ENCODE measurements at regions not wholly inside any gene's neighbourhood (a gene's known extent, or its start where the extent isn't known, plus 50 kb on each side); places are given as distances from the start of the nearest gene placed in this dataset.

DNA sequence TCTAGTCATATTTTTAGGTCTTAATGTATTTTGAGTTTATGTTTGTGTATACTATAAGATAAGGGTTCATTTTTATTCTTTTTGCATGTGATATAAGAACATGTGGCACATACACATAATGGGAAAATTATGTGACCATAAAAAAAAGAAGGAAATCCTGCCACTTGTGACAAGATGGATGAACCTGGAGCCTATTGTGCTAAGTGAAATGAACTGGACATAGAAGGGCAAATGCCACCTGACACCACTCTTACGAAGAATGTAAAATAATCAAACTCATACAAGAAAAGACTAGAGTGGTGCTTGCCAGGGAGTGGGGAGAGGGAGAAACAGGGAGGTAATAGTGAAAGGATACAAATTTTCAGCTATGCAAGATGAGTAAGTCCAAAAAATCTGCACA, 126.1 kb downstream of the PLEKHG1 start:
- H3K4me2 ChIP-seq (ENCODE audit: low read depth, low read length): no peak overlapping the region
- no peaks in the 10 kb centered on the region for H3K27me3 ChIP-seq (ENCODE audit: control insufficient read depth in 1 of 2, insufficient read depth in 2 of 2, low read length in 2 of 2)
- no peak for DNase-seq (ENCODE audit: low spot score)
- H3K4me3 ChIP-seq (replicated peaks in 1 of 3; ENCODE audit: insufficient read depth in 1 of 3, low read depth in 2 of 3, low read length in 3 of 3): no peak overlapping the region
- in situ Hi-C loops (cut with HindIII; ENCODE audit: extremely low pct_ligation_motif_present, low pct_unique_long_range_greater_than_20kb): no loop called here
- intact Hi-C loops (cut with micrococcal nuclease; ENCODE audit: unreplicated experiment): no loop called here
- no peak for FAIRE-seq
- H2AFZ ChIP-seq (ENCODE audit: low read length): no peak overlapping the region
- H3K9me3 ChIP-seq (ENCODE audit: low read length): no peaks in the 10 kb centered on the region
- no peaks in the 10 kb centered on the region for H3K4me1 ChIP-seq (ENCODE audit: insufficient read depth, low read length)
- ChIA-PET CTCF (ENCODE audit: low intra/inter-chr PET ratio, low total read pairs) (no interaction called here), POLR2A (no interaction called here)
- no peaks in the 10 kb centered on the region for H3K36me3 ChIP-seq (replicated peaks in 1 of 2; ENCODE audit: control insufficient read depth in 1 of 2, insufficient read depth in 2 of 2, low read length in 2 of 2)
- H3K79me2 ChIP-seq (ENCODE audit: insufficient read depth, low read length): no peaks in the 10 kb centered on the region
- no peak overlapping the region for H3K27ac ChIP-seq (ENCODE audit: extremely low read length, insufficient read depth, low read length)
- 67% methylated on average over 1 of the region's 1 CpG for WGBS (ENCODE audit: low lambda C conversion rate)
- H4K20me1 ChIP-seq (ENCODE audit: insufficient read depth, low read length): no peaks in the 10 kb centered on the region
- ATAC-seq: no peak
- no peak overlapping the region for H3K9ac ChIP-seq (ENCODE audit: insufficient read depth, low read depth, low read length)
- TF ChIP-seq NBN (conservative IDR thresholded peaks at IDR 0.05): no peak
- TF ChIP-seq CHD2 (IDR thresholded peaks at IDR 0.05; ENCODE audit: low read depth, low read length): no peak
- no peak for TF ChIP-seq ZNF576 (CRISPR knock-in tag; IDR thresholded peaks at IDR 0.05)
- TF ChIP-seq, protein P1, sequence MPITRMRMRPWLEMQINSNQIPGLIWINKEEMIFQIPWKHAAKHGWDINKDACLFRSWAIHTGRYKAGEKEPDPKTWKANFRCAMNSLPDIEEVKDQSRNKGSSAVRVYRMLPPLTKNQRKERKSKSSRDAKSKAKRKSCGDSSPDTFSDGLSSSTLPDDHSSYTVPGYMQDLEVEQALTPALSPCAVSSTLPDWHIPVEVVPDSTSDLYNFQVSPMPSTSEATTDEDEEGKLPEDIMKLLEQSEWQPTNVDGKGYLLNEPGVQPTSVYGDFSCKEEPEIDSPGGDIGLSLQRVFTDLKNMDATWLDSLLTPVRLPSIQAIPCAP (CRISPR knock-in tag; IDR thresholded peaks at IDR 0.05; ENCODE audit: low read depth): no peak
- TF ChIP-seq, protein P2, sequence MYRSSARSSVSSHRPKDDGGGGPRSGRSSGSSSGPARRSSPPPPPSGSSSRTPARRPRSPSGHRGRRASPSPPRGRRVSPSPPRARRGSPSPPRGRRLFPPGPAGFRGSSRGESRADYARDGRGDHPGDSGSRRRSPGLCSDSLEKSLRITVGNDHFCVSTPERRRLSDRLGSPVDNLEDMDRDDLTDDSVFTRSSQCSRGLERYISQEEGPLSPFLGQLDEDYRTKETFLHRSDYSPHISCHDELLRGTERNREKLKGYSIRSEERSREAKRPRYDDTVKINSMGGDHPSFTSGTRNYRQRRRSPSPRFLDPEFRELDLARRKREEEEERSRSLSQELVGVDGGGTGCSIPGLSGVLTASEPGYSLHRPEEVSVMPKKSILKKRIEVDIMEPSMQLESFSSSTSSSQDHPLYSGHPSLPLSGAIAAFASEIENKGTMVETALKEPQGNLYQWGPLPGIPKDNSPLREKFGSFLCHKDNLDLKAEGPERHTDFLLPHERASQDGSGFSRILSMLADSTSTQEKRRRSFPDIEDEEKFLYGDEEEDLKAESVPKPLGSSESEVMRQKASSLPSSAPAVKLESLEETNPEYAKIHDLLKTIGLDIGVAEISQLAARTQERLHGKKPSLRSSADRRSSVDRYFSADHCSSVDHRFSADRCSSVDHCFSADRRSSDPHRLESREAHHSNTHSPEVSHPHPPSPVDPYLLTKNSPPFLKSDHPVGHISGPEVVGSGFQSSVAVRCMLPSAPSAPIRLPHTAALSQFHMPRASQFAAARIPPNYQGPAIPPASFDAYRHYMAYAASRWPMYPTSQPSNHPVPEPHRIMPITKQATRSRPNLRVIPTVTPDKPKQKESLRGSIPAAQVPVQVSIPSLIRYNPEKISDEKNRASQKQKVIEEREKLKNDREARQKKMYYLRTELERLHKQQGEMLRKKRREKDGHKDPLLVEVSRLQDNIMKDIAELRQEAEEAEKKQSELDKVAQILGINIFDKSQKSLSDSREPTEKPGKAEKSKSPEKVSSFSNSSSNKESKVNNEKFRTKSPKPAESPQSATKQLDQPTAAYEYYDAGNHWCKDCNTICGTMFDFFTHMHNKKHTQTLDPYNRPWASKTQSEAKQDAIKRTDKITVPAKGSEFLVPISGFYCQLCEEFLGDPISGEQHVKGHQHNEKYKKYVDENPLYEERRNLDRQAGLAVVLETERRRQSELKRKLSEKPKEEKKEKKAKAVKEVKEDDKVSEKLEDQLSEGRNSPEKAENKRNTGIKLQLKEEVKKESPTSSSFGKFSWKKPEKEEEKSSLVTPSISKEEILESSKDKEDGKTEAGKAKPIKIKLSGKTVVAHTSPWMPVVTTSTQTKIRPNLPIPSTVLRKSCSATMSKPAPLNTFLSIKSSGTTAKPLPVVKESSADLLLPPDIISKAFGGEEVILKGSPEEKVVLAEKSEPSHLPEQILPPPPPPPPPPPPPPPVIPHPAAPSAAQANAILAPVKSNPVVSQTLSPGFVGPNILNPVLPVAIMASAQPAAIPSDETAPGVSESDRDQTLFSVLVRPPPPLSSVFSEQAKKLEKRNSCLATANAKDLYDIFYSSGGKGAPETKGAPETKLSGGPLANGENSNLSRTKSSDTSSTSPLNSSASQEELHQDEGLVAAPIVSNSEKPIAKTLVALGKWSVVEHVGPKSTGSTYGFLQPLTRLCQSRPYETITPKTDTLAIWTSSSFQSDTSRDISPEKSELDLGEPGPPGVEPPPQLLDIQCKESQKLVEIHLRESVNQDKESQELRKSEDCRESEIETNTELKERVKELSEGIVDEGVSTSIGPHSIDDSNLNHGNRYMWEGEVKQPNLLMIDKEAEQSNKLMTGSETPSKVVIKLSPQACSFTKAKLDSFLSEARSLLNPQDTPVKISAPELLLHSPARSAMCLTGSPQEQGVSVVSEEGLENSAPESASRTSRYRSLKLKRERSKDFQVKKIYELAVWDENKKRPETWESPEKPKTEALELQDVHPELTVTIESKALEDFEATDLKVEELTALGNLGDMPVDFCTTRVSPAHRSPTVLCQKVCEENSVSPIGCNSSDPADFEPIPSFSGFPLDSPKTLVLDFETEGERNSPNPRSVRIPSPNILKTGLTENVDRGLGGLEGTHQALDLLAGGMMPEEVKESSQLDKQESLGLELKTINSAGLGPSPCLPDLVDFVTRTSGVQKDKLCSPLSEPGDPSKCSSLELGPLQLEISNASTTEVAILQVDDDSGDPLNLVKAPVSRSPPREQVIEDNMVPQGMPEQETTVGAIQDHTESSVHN (CRISPR knock-in tag; IDR thresholded peaks at IDR 0.05): no peak
- no peak for TF ChIP-seq SMYD3 (CRISPR knock-in tag; IDR thresholded peaks at IDR 0.05)
- no TSS peak for BruUV-seq (replicated peaks)

Measured in HepG2 (cell line).